T-helper 1 cell (primary cell): ENCODE measurements at regions not wholly inside any gene's neighbourhood (a gene's known extent, or its start where the extent isn't known, plus 50 kb on each side); places are given as distances from the start of the nearest gene placed in this dataset.
"Not testable (repeated sequence)": the region's sequence is repeated elsewhere in the genome, so short reads cannot be mapped to it uniquely, and the experiment has no call there.

ENCODE experiments used
- DNase-seq, 5 donors: peaks; one replicate each; pipeline ENCODE4 v3.0.0-alpha.2; 2012 to 2020

DNA sequence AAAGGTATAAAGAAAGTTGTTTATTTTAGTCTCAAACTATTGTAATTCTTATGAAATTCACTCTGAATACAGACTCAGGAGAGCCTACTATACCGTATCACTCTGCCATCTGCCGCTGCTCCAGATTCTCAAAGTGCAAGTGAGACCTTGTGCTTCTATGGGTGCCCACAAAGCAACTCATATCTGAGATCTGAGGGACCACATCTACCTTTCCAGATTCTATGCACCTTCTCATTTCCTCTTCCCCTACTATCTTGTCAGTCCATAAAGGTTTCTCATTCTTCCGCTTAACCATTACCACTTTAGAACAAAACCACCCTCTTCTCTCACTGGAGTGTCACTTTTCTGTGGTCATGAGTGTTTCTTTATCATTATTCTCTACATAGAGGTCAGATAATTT, 1236.9 kb downstream of the DIAPH3 start:
- no peak for DNase-seq

DNA sequence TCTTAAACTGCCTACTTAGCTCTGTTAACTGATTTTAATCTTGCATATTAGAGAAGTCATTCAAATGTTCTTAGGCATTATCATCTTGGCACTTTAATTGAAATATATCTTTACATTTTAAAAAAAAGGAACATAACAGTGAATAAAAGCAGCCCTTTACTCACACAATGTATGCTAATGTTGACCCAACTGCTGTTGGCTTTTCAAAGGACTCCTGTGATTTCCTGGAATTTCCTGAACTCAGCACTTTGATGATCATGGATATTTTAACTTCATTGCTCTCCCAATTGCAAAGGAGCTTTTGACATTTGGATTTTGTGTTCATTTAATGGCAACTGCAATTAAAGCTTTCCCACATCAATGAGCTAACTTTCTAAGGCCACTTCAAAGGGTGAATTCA, 1230.3 kb downstream of the DIAPH3 start:
- DNase-seq = no peak

DNA sequence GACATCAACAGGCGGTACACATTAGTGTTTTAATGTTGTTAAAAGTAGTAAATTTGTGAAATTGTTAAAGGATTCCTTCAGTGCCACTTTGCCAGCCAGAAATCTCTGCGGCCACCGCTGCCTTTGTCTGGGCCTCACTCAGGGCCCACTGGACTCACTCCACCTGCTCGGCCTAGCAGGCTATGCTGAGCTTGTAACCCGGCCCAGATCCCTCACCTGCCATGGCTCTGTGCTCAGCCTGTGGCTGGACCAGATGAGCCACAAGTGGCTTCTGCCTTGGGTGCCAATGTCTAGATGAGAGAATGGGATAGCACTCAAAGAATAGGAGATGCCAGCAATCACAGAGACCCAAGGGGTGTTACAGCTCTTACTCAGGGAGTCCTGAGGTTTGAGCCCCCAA, 1228.0 kb downstream of the DIAPH3 start:
- DNase-seq = no peak

GRCh38 chr13:58946274-58946673, 1217.5 kb downstream of the DIAPH3 start:
- DNase-seq = no peak

- DNase-seq = no peak
Observed at GRCh38 chr13:58949646-58950045, 1214.1 kb downstream of the DIAPH3 start.

- no peak for DNase-seq
Observed at GRCh38 chr13:58950911-58951310, 1212.8 kb downstream of the DIAPH3 start.

DNA sequence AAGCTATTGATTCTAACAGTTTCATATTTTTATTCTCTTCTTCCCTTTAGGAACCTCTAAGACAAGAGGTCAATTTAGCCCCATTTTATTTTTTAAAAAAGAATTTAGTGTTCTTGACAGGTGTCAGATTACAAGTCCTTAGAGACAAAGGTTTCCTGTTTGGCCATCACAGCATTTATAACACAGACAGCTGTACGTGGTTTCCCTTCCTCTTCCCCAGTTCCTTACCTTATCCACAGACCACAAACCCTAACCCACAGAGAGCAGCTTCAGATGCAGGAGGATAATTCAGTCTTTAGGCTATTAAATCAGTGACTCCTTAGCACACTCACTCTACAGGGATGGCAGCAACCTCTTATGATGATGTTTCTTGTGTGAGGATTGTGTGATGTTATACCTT, 1210.1 kb downstream of the DIAPH3 start:
- DNase-seq = no peak

DNA sequence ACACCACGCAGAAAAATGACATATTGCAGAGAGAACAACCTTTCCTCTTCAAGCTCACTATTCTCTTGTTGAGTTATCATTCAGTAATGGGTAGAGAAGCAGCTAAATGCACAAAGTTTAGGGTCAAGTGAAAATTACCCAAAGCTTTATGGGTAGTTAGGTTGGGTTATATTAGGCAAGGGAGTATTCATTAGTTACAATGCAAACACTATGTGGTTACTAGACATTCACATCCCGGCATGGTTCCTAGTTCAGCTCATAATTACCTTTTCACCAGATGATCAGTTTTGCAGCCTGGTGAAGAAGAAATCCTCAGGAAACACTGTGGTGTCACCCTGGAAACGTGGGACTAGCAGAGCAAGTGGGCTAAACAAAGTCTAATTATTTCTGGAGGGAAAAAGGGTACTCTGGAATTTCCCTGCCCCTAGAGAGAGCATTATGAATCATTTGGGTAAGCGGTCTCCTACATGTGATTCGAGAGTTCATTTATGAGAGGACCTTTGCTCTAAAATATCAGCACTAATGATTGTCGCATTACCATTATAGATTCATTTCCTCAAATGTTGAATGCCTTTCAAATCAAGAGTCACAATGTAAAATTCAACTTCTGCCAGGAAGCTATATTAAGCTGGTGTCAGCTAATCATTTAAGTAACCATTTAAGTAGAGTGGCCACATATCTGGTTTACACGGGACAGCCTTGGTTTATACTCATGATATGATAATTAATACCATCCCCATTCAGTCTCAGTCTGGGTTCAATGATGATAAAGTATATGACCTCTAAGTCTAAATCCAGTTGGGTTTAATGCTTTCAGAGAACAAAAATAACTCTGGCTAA, 1208.0 kb downstream of the DIAPH3 start:
- DNase-seq = no peak

GRCh38 chr13:58958097-58958496, 1205.6 kb downstream of the DIAPH3 start:
- DNase-seq = not testable (repeated sequence)

- no peak for DNase-seq
Observed at GRCh38 chr13:58960888-58961287, 1202.8 kb downstream of the DIAPH3 start.

- DNase-seq = no peak
Observed at GRCh38 chr13:58963321-58963720, 1200.4 kb downstream of the DIAPH3 start.

GRCh38 chr13:58964048-58964447, 1199.7 kb downstream of the DIAPH3 start:
- no peak for DNase-seq

- no peak for DNase-seq
Observed at GRCh38 chr13:58977085-58977484, 1186.6 kb downstream of the DIAPH3 start.

GRCh38 chr13:58978331-58978730, 1185.4 kb downstream of the DIAPH3 start:
- no peak for DNase-seq

- no peak for DNase-seq
Observed at GRCh38 chr13:58979851-58980250, 1183.9 kb downstream of the DIAPH3 start.

GRCh38 chr13:58985845-58986244, 1177.9 kb downstream of the DIAPH3 start:
- DNase-seq = no peak

DNA sequence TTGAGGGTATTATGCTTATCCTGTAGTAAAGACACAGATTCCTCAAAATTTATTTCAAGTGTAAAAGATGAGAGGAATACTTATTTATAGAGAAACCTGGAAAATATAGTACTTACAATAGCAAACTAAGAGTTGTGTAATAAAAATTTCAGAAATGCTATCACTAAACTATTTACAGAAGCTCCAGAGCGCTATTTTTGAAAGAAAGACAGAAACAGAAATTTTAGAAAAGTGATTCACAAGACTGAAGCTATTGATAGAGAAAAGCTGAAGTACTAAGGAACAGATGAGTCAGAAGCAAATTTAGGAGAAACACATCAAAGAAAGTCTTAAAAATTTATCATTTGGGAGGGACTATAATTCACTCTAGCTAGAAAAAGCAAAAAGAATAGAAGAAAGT, 1174.2 kb downstream of the DIAPH3 start:
- DNase-seq = no peak

- no peak for DNase-seq
Observed at GRCh38 chr13:58991826-58992477, 1171.8 kb downstream of the DIAPH3 start.

DNA sequence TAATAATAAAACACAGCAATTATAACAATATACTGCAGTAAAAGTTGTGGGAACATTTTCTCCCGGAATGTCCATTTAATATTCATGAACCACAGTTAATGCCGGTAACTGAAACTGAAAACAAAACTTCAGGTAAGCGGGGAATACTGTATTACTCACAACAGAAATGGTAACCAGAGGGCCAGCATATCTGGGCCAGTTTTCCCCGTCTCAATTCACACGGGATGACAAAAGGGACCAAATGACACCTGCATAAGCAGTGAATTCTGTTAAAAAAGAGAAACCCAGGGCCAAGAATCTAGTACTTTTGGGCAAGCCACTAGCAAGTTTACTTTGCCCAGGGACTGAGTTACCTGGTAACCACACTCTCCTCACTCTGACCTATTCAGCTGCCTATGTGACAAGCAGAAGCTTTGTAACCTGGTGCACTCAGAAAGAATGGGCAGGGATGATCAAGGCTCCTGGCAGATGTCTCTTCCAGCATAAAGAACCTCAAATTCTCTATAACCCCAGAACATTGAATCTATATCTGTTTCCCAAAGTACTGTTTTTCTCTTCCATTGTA, 1171.2 kb downstream of the DIAPH3 start:
- DNase-seq = no peak

DNA sequence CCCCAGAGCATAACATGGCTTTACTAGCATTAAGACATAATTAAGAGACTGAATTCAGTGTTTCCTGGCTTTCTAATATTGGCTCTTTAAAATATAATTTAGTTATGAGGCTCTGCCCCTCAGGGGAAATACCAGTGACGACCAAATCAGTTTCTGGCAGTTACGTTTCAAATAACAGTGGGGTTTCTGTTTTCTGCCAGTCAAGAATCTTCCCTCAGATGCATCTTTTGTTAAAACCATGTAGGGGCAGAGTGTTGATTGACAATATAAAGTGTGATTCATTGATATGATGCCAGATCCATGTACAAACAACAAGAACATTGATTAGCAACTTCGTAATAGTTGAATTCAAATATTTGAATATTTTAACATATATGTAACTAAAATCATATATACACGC, 1169.7 kb downstream of the DIAPH3 start:
- no peak for DNase-seq

DNA sequence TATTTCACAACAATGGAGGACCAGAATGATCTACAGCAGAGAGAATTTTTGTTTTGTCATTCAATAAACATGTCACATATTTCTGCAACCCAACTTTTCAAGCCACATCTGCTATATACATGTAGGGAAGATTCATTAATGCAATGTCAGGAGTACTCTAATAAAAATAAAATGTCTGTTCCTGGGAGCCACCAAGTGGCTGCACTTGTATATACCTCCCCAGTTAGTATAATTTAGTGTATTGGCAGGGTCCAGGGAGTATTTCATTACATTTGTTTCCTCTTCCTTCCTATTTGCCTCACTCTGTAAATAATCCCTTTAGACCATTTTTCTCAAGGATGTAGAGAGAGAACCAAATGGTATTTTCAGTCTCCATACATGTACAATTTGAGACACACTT, 1169.0 kb downstream of the DIAPH3 start:
- DNase-seq = no peak

- no peak for DNase-seq
Observed at GRCh38 chr13:58998716-58999115, 1165.0 kb downstream of the DIAPH3 start.

GRCh38 chr13:58999851-59000250, 1163.9 kb downstream of the DIAPH3 start:
- no peak for DNase-seq

- DNase-seq = no peak
Observed at GRCh38 chr13:59000770-59001169, 1163.0 kb downstream of the DIAPH3 start.
